IPS-20b (cell line): ENCODE measurements at regions not wholly inside any gene's neighbourhood (a gene's known extent, or its start where the extent isn't known, plus 50 kb on each side); places are given as distances from the start of the nearest gene placed in this dataset.

Experiments used
- H3K27ac ChIP-seq: one replicate; pipeline ENCODE4 v1.5.1; 2013; ENCODE audit warnings: low read length
- H3K27me3 ChIP-seq: 2 replicates; pipeline ENCODE4 v1.6.1; 2013; ENCODE audit warnings: mild to moderate bottlenecking, low read length, inconsistent platforms; ENCODE audit not compliant: insufficient read depth
- H3K36me3 ChIP-seq: 2 replicates; pipeline ENCODE4 v1.6.1; 2013; ENCODE audit warnings: low read depth, mild to moderate bottlenecking, inconsistent platforms, low read length, moderate library complexity; ENCODE audit not compliant: insufficient read depth
- H3K4me1 ChIP-seq: 2 replicates; pipeline ENCODE4 v1.6.1; 2013; ENCODE audit warnings: mild to moderate bottlenecking, control low read depth, inconsistent platforms, low read length, moderate library complexity; ENCODE audit not compliant: insufficient read depth
- H3K4me3 ChIP-seq: 2 replicates; pipeline ENCODE4 v1.5.1; 2013; ENCODE audit warnings: mild to moderate bottlenecking, low read length, inconsistent platforms
- H3K9ac ChIP-seq: 2 replicates; pipeline ENCODE4 v1.6.1; 2013; ENCODE audit warnings: low read depth, mild to moderate bottlenecking, inconsistent platforms, low read length, moderate library complexity
- H3K9me3 ChIP-seq: 2 replicates; pipeline ENCODE4 v1.6.1; 2013; ENCODE audit warnings: mild to moderate bottlenecking, low read depth, low read length, inconsistent platforms; ENCODE audit not compliant: insufficient read depth

GRCh38 chr1:14535619-14536355, 62.7 kb upstream of the KAZN start:
- Histone ChIP-seq H3K27ac (no peak overlapping the region), H3K36me3 (no peaks in the 10 kb centered on the region), H3K9me3 (peaks cover 4% of the 10 kb centered on the region; the same call in 1 of the 2 replicates), H3K9ac (no peak overlapping the region), H3K27me3 (no peaks in the 10 kb centered on the region), H3K4me3 (no peak overlapping the region), H3K4me1 (peaks cover 3% of the 10 kb centered on the region; the same call in 1 of the 2 replicates)

DNA sequence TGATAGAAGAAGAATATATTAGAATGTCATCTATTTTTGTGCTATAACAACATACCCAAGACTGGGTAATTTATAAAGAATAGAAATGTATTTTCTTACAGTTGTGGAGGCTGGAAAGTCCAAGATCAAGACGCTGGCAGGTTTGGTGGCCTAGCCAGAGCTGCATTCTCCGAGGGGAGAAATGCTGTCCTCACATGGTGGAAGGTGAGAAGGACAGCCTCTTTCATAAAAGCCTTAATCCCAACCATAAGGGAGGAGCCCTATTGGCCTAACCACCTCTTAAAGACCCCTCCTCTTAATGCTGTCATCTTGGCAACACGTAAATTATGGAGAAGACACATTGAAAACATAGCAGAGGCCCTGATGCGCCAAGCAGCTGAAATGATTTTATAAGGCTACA, 60.1 kb upstream of the KAZN start:
- H3K4me1 ChIP-seq: peaks cover 3% of the 10 kb centered on the region; the same call in 1 of the 2 replicates
- H3K4me3 ChIP-seq: no peak overlapping the region
- H3K27me3 ChIP-seq: no peaks in the 10 kb centered on the region
- no peak overlapping the region for H3K9ac ChIP-seq
- H3K9me3 ChIP-seq: peaks cover 4% of the 10 kb centered on the region; the same call in 1 of the 2 replicates
- no peak overlapping the region for H3K27ac ChIP-seq
- H3K36me3 ChIP-seq: no peaks in the 10 kb centered on the region

GRCh38 chr1:14539309-14539708, 59.2 kb upstream of the KAZN start:
- H3K4me3 ChIP-seq: no peak overlapping the region
- H3K4me1 ChIP-seq: peaks cover 3% of the 10 kb centered on the region; the same call in 1 of the 2 replicates
- no peak overlapping the region for H3K9ac ChIP-seq
- no peaks in the 10 kb centered on the region for H3K36me3 ChIP-seq
- peaks cover 4% of the 10 kb centered on the region; the same call in 1 of the 2 replicates for H3K9me3 ChIP-seq
- no peak overlapping the region for H3K27ac ChIP-seq
- no peaks in the 10 kb centered on the region for H3K27me3 ChIP-seq

DNA sequence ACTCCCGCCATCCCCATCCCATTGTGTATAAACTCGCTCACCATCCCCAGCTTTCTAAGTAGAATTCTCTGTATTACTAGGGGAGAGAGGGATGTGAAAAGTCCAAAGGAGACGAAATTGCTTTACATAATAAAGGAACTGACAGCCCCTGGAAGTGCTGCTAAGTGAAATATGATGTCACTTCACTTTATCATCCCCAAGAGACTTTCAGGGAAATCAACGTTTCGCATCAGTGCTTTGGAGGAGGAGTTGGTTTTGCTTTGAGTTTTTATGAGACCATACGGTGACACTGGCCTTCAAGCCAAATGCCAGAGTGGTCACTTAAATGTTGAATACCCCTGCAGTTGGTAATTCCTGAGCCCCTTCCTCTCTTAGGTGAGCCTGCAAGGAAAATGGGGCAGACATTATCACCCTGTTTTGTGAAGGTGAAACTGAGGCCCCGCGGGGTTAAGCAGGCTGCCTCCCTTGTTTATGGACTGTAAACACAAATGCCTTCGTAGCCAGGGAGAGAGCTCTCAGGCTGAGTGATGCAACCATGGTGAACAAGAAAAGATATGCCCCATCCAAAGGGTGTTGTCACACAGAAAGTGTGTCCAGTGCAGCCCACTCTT, 58.4 kb upstream of the KAZN start:
- no peak overlapping the region for H3K9ac ChIP-seq
- no peaks in the 10 kb centered on the region for H3K36me3 ChIP-seq
- H3K27ac ChIP-seq: no peak overlapping the region
- no peak overlapping the region for H3K4me3 ChIP-seq
- peaks cover 6% of the 10 kb centered on the region for H3K9me3 ChIP-seq
- H3K27me3 ChIP-seq: no peaks in the 10 kb centered on the region
- H3K4me1 ChIP-seq: peaks cover 3% of the 10 kb centered on the region; the same call in 1 of the 2 replicates

GRCh38 chr1:14541348-14541747, 57.1 kb upstream of the KAZN start:
- Histone ChIP-seq H3K27ac (no peak overlapping the region), H3K9me3 (peaks cover 13% of the 10 kb centered on the region), H3K4me1 (peaks cover 3% of the 10 kb centered on the region; the same call in 1 of the 2 replicates), H3K9ac (no peak overlapping the region), H3K4me3 (no peak overlapping the region), H3K36me3 (no peaks in the 10 kb centered on the region), H3K27me3 (no peaks in the 10 kb centered on the region)

DNA sequence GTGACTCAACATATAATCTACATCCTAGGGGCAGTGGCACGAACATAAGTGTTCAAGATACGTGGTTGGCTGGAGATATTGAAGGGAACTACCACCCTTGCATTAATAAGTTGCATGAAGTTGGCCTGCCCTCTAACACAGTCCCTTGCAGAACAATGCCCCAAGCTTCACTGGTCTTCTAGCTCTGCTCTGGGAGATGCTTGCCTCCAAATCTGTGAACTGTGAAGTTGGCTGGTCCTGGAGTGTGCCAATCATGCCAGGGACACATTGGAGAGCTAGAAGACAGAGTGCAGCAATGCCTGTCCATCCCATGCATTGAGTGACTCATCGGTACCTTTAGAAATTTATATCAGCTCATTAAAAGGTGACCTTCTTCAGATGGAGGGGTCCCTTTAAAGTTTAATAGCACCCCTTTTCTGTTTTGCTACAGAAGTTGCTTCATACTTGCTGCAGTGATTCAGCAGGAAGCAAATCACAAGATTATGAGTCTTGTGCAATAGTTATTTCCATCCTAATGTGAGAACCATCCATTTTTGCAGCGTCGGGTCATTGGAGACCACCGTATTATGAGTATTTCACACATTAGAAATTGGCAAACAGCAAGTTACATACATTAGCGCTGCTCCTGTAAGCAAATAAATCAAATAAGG, 55.2 kb upstream of the KAZN start:
- Histone ChIP-seq H3K9ac (no peak overlapping the region), H3K27ac (no peak overlapping the region), H3K9me3 (peaks cover 9% of the 10 kb centered on the region; the same call in 1 of the 2 replicates), H3K27me3 (no peaks in the 10 kb centered on the region), H3K4me3 (no peak overlapping the region), H3K36me3 (no peaks in the 10 kb centered on the region), H3K4me1 (peaks cover 3% of the 10 kb centered on the region; the same call in 1 of the 2 replicates)

DNA sequence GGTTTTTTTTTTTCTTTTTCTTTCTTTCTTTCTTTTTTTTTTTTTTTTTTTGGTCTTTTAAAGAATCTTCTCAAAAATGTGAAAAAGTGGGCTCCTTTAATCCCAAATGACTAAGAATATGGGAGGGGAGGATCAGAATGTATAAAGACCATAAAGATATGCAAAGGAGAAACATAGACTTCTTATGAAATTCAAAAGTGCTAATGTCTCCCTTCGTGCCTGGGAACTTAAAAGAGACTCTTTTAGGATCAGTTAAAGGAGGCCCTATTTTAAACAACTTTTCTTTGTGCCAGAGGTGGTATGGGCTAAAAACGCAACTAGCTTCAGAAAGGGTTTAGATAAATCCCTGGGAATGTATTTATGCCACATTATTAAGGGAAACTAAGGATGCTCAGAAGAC, 54.2 kb upstream of the KAZN start:
- peaks cover 9% of the 10 kb centered on the region; the same call in 1 of the 2 replicates for H3K9me3 ChIP-seq
- H3K27ac ChIP-seq: no peak overlapping the region
- no peak overlapping the region for H3K9ac ChIP-seq
- H3K36me3 ChIP-seq: no peaks in the 10 kb centered on the region
- H3K27me3 ChIP-seq: no peaks in the 10 kb centered on the region
- no peak overlapping the region for H3K4me3 ChIP-seq
- peaks cover 4% of the 10 kb centered on the region; the same call in 1 of the 2 replicates for H3K4me1 ChIP-seq

GRCh38 chr1:14545422-14546025, 53.0 kb upstream of the KAZN start:
- Histone ChIP-seq H3K4me3 (no peak overlapping the region), H3K36me3 (no peaks in the 10 kb centered on the region), H3K27ac (no peak overlapping the region), H3K9me3 (peaks cover 9% of the 10 kb centered on the region; the same call in 1 of the 2 replicates), H3K4me1 (peaks cover 11% of the 10 kb centered on the region; the same call in 1 of the 2 replicates), H3K27me3 (no peaks in the 10 kb centered on the region), H3K9ac (no peak overlapping the region)

DNA sequence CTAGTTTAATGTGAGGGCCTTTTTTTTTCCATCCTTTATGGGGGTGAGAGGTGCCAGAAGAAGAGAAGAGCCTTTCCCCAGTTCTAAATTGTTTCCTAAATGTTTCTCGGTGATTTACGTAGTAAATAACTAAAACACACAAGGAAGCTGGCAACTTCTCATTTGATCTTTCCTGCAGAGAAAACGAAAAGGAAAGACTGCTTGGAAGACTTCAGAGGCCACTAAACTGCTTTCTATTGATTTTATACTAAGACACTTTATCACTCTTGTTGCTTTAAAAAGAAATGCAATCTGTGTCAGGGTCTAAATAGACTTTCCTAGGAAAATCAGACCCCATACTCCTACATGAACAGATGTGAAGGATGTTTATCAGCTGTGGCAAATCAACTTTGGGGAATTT, 52.1 kb upstream of the KAZN start:
- Histone ChIP-seq H3K9ac (no peak overlapping the region), H3K4me1 (peaks cover 16% of the 10 kb centered on the region; the same call in 1 of the 2 replicates), H3K27me3 (no peaks in the 10 kb centered on the region), H3K4me3 (no peak overlapping the region), H3K36me3 (no peaks in the 10 kb centered on the region), H3K9me3 (peaks cover 9% of the 10 kb centered on the region; the same call in 1 of the 2 replicates), H3K27ac (no peak overlapping the region)
